H9 (cell line): ENCODE measurements at regions not wholly inside any gene's neighbourhood (a gene's known extent, or its start where the extent isn't known, plus 50 kb on each side); places are given as distances from the start of the nearest gene placed in this dataset.

Experiments used
- DNase-seq: peaks from one replicate; pipeline ENCODE4 v3.0.0-alpha.2; 2017
- H2AFZ ChIP-seq: one replicate; pipeline ENCODE4 v1.6.1; 2013; ENCODE audit warnings: mild to moderate bottlenecking, low read length, control low read depth, moderate library complexity
- H2AK5ac ChIP-seq: 2 replicates; pipeline ENCODE4 v1.6.1; 2013; ENCODE audit warnings: low read length, control low read depth, mixed read lengths; ENCODE audit not compliant: insufficient read length
- H2BK120ac ChIP-seq: one replicate; pipeline ENCODE4 v1.6.1; 2013; ENCODE audit warnings: low read depth, mild to moderate bottlenecking, low read length, control low read depth, inconsistent platforms; ENCODE audit not compliant: poor library complexity, severe bottlenecking
- H2BK12ac ChIP-seq: 2 replicates; pipeline ENCODE4 v1.6.1; 2013; ENCODE audit warnings: low read length, control low read depth, mixed read lengths, low read depth; ENCODE audit not compliant: insufficient read length
- H2BK15ac ChIP-seq: 2 replicates; pipeline ENCODE4 v1.6.1; 2013; ENCODE audit warnings: low read depth, low read length, control low read depth
- H2BK20ac ChIP-seq: one replicate; pipeline ENCODE4 v1.6.1; 2013; ENCODE audit warnings: low read depth, mild to moderate bottlenecking, low read length, control low read depth, inconsistent platforms; ENCODE audit not compliant: poor library complexity, severe bottlenecking
- H2BK5ac ChIP-seq: 2 replicates; pipeline ENCODE4 v1.6.1; 2013; ENCODE audit warnings: low read length, control low read depth, mixed read lengths; ENCODE audit not compliant: insufficient read length
- H3K14ac ChIP-seq: 2 replicates; pipeline ENCODE4 v1.6.1; 2013; ENCODE audit warnings: low read length, control low read depth; ENCODE audit not compliant: insufficient read depth
- H3K18ac ChIP-seq: 2 replicates; pipeline ENCODE4 v1.6.1; 2013; ENCODE audit warnings: low read depth, mild to moderate bottlenecking, mixed read lengths, low read length, control low read depth; ENCODE audit not compliant: insufficient read length
- H3K23ac ChIP-seq: 2 replicates; pipeline ENCODE4 v1.6.1; 2013; ENCODE audit warnings: low read length, control low read depth, mixed read lengths, low read depth; ENCODE audit not compliant: insufficient read length
- H3K23me2 ChIP-seq: 2 replicates; pipeline ENCODE4 v1.6.1; 2013; ENCODE audit warnings: low read depth, mild to moderate bottlenecking, mixed read lengths, low read length, control low read depth; ENCODE audit not compliant: insufficient read length, poor library complexity, severe bottlenecking
- H3K27ac ChIP-seq: 2 replicates; pipeline ENCODE4 v1.5.1; 2013; ENCODE audit warnings: low read length, control low read depth, mixed read lengths, low read depth; ENCODE audit not compliant: insufficient read length
- H3K27me3 ChIP-seq: 2 replicates; pipeline ENCODE4 v1.6.1; 2013; ENCODE audit warnings: low read length, control low read depth, inconsistent platforms; ENCODE audit not compliant: insufficient read depth
- H3K4ac ChIP-seq: 2 replicates; pipeline ENCODE4 v1.6.1; 2013; ENCODE audit warnings: low read depth, mild to moderate bottlenecking, control low read depth, inconsistent platforms, low read length, moderate library complexity
- H3K4me1 ChIP-seq: 2 replicates; pipeline ENCODE4 v1.6.1; 2013; ENCODE audit warnings: low read length, control low read depth, inconsistent platforms; ENCODE audit not compliant: insufficient read depth
- H3K4me2 ChIP-seq: 2 replicates; pipeline ENCODE4 v1.6.1; 2013; ENCODE audit warnings: low read length, control low read depth, mixed read lengths; ENCODE audit not compliant: insufficient read length, insufficient read depth
- H3K56ac ChIP-seq: 2 replicates; pipeline ENCODE4 v1.6.1; 2013; ENCODE audit warnings: low read depth, mild to moderate bottlenecking, mixed read lengths, low read length, control low read depth; ENCODE audit not compliant: insufficient read length
- H3K79me1 ChIP-seq: 2 replicates; pipeline ENCODE4 v1.6.1; 2013; ENCODE audit warnings: low read depth, mild to moderate bottlenecking, moderate library complexity, low read length, control low read depth, inconsistent platforms; ENCODE audit not compliant: insufficient read depth, poor library complexity, severe bottlenecking
- H3K79me2 ChIP-seq: 2 replicates; pipeline ENCODE4 v1.6.1; 2013; ENCODE audit warnings: low read length, control low read depth, inconsistent platforms; ENCODE audit not compliant: insufficient read depth
- H3K9ac ChIP-seq: 2 replicates; pipeline ENCODE4 v1.6.1; 2013; ENCODE audit warnings: low read length, control low read depth, mixed read lengths; ENCODE audit not compliant: insufficient read length; ENCODE audit errors: extremely low read depth
- H3K9me3 ChIP-seq: one replicate; pipeline ENCODE4 v1.6.1; 2013; ENCODE audit warnings: low read depth, low read length, inconsistent platforms; ENCODE audit not compliant: control insufficient read depth
- H3T11ph ChIP-seq: one replicate; pipeline ENCODE4 v1.6.1; 2013; ENCODE audit warnings: mild to moderate bottlenecking, low read length, control low read depth, inconsistent platforms
- H4K20me1 ChIP-seq: one replicate; pipeline ENCODE4 v1.6.1; 2013; ENCODE audit not compliant: control insufficient read depth, insufficient read length, insufficient read depth
- H4K5ac ChIP-seq: 2 replicates; pipeline ENCODE4 v1.6.1; 2013; ENCODE audit warnings: low read depth, mild to moderate bottlenecking, mixed read lengths, low read length, control low read depth; ENCODE audit not compliant: insufficient read length
- H4K8ac ChIP-seq: replicated peaks from 2 replicates; pipeline ENCODE4 v1.6.1; 2013; ENCODE audit warnings: low read length, control low read depth, mixed read lengths, low read depth; ENCODE audit not compliant: insufficient read length
- H4K91ac ChIP-seq: 2 replicates; pipeline ENCODE4 v1.6.1; 2013; ENCODE audit warnings: low read depth, mild to moderate bottlenecking, moderate library complexity, mixed read lengths, low read length, control low read depth; ENCODE audit not compliant: insufficient read length
- H3K27ac Mint-ChIP-seq, 3 experiments: 2 replicates in 2 of 3; 3 replicates in 1 of 3; pipeline ENCODE4 v1.8.0; 2020 to 2021; ENCODE audit warnings: mixed read lengths in 3 of 3, mild to moderate bottlenecking in 1 of 3, moderate library complexity in 1 of 3
- H3K27me3 Mint-ChIP-seq: 2 replicates; pipeline ENCODE4 v1.8.0; 2021; ENCODE audit warnings: low read depth, mild to moderate bottlenecking, moderate library complexity, mixed read lengths
- H3K36me3 Mint-ChIP-seq, 3 experiments: 2 replicates in 2 of 3; 3 replicates in 1 of 3; pipeline ENCODE4 v1.8.0; 2020 to 2021; ENCODE audit warnings: low read depth in 3 of 3, mixed read lengths in 3 of 3; ENCODE audit not compliant: insufficient read depth in 1 of 3
- H3K4me1 Mint-ChIP-seq, 2 experiments: 2 replicates each; pipeline ENCODE4 v1.8.0; 2020; ENCODE audit warnings: mixed read lengths in 2 of 2
- H3K4me3 Mint-ChIP-seq, 2 experiments: 2 replicates in 1 of 2; 3 replicates in 1 of 2; pipeline ENCODE4 v1.8.0; 2020 to 2021; ENCODE audit warnings: mild to moderate bottlenecking in 2 of 2, mixed read lengths in 2 of 2, moderate library complexity in 1 of 2
- H3K9me3 Mint-ChIP-seq, 2 experiments: 2 replicates in 1 of 2; 3 replicates in 1 of 2; pipeline ENCODE4 v1.8.0; 2020; ENCODE audit warnings: mild to moderate bottlenecking in 2 of 2, mixed read lengths in 2 of 2, moderate library complexity in 1 of 2
- CTCF ChIP-seq: fragments of 200-600 bp; sonication (generic); conservative IDR thresholded peaks from 3 replicates; pipeline ENCODE4 v1.8.0; 2021; ENCODE audit warnings: antibody characterized with exemption, mild to moderate bottlenecking
- WGBS: extraction: QIAGEN DNeasy Blood & Tissue Kit; methylation state at CpG from one replicate; pipeline ENCODE4 v1.1.7; 2013; ENCODE audit warnings: missing lambda C conversion rate, low lambda C conversion rate, mixed read lengths; ENCODE audit not compliant: insufficient read length; ENCODE audit errors: extremely low coverage; 5-methylcytosine and 5-hydroxymethylcytosine counted together

GRCh38 chr1:177786176-177786745, 183.6 kb downstream of the SEC16B start:
- Histone ChIP-seq H4K91ac (no peak overlapping the region), H3K4me2 (no peak overlapping the region), H2BK120ac (no peak overlapping the region), H3K79me2 (no peaks in the 10 kb centered on the region), H3K9ac (no peak overlapping the region), H4K20me1 (no peaks in the 10 kb centered on the region), H2BK15ac (no peak overlapping the region), H4K8ac (no peak overlapping the region), H4K5ac (no peak overlapping the region), H2BK5ac (no peak overlapping the region), H3K14ac (no peak overlapping the region), H3K23me2 (no peaks in the 10 kb centered on the region), H2AK5ac (no peak overlapping the region), H3K4ac (no peak overlapping the region), H2BK12ac (no peak overlapping the region), H3K18ac (no peak overlapping the region), H3K79me1 (no peaks in the 10 kb centered on the region), H3K9me3 (no peaks in the 10 kb centered on the region), H2AFZ (no peak overlapping the region), H3T11ph (no peak overlapping the region), H3K56ac (no peak overlapping the region), H3K27me3 (no peaks in the 10 kb centered on the region), H3K4me1 (peaks cover 2% of the 10 kb centered on the region; the same call in 1 of the 2 replicates), H2BK20ac (no peak overlapping the region), H3K23ac (no peak overlapping the region), H3K27ac (no peak overlapping the region)
- Mint-ChIP-seq H3K27me3 (no peaks in the 10 kb centered on the region), H3K4me3 (no peak overlapping the region), H3K9me3 (peaks cover 0 to 4% of the 10 kb centered on the region in 2 experiments; a peak in 2 of 5 replicates), H3K27ac (no peak overlapping the region), H3K36me3 (no peaks in the 10 kb centered on the region; a peak in 1 of 7 replicates), H3K4me1 (peaks cover 5 to 15% of the 10 kb centered on the region in 2 experiments)
- WGBS = no CpG with 5 or more reads among the region's 6 CpGs
- DNase-seq = no peak
- no peak for TF ChIP-seq CTCF
